ENCODE measurements at regions not wholly inside any gene's neighbourhood (a gene's known extent, or its start where the extent isn't known, plus 50 kb on each side); places are given as distances from the start of the nearest gene placed in this dataset.

DNA sequence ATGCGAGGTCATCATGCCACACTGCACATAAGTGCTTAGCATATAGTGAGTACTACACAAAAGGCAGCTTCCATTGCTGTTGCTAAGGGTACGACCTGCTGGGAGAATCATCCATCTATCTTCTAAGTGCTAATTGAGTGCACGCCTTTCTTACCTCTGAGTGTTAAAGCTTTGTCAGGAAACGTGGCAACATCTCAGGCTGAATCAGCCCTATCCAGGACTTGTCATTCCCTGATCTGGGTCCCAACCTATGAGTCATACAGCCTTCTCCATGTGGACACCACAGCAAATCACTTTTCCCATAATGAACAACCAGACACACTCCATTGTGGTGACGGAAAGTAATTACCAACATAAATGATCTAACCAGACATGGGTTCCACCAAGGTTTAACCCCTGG is 201.1 kb upstream of the MAF start:
- Histone ChIP-seq H3K4me3 (ENCODE audit: low read depth, low read length) (no peak overlapping the region), H3K27me3 (ENCODE audit: control insufficient read depth, insufficient read depth, low read length) (no peaks in the 10 kb centered on the region), H3K36me3 (ENCODE audit: control insufficient read depth, insufficient read depth, low read length) (no peaks in the 10 kb centered on the region)
- DNase-seq (ENCODE audit: low read depth), result no peak
- TF ChIP-seq, protein P1, sequence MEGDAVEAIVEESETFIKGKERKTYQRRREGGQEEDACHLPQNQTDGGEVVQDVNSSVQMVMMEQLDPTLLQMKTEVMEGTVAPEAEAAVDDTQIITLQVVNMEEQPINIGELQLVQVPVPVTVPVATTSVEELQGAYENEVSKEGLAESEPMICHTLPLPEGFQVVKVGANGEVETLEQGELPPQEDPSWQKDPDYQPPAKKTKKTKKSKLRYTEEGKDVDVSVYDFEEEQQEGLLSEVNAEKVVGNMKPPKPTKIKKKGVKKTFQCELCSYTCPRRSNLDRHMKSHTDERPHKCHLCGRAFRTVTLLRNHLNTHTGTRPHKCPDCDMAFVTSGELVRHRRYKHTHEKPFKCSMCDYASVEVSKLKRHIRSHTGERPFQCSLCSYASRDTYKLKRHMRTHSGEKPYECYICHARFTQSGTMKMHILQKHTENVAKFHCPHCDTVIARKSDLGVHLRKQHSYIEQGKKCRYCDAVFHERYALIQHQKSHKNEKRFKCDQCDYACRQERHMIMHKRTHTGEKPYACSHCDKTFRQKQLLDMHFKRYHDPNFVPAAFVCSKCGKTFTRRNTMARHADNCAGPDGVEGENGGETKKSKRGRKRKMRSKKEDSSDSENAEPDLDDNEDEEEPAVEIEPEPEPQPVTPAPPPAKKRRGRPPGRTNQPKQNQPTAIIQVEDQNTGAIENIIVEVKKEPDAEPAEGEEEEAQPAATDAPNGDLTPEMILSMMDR (IDR thresholded peaks at IDR 0.05; ENCODE audit: insufficient read depth, low read depth, low read length), result no peak
- ChIA-PET POLR2A (no interaction called here), CTCF (interaction anchor here (1.1 kb wide), 1 partner anchor 12 kb away, joined by 3 read pairs; no protein-coding TSS in a partner anchor)

DNA sequence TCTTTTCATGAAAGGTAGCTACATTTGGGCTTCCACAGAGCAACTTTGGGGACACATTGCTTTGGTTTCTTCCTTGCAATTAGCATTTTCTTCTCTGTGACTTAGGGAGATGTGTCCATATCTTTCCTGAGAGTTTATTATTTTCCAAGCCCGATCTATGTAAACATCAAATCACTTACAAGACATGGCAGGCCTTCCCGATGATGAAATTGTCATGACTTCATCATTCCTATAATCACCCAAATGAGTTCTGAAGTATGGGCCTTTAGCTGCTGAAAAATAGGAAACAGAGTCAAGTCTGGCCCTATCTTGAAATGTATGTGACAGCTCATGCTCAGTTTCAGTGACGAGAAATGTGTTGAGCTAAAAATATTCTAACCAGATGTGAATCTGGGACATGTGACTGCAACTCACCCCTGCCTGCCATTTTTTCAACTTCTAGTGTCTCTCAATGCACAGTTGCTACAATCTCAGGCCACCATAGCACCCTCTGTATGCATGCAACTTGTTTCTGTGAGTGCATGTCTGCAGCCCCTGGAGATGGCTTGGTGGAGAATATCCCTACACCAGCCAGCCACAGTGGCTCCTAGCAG is 199.6 kb upstream of the MAF start:
- no peak for DNase-seq (ENCODE audit: low read depth)
- POLR2A ChIA-PET, result no interaction called here
- Histone ChIP-seq H3K36me3 (ENCODE audit: control insufficient read depth, insufficient read depth, low read length) (no peaks in the 10 kb centered on the region), H3K27me3 (ENCODE audit: control insufficient read depth, insufficient read depth, low read length) (no peaks in the 10 kb centered on the region), H3K4me3 (ENCODE audit: low read depth, low read length) (no peak overlapping the region)
- CTCF ChIA-PET, result interaction anchor here (1.4 kb wide), 1 partner anchor 8 kb away, joined by 4 read pairs; no protein-coding TSS in a partner anchor
- TF ChIP-seq, protein P1 (IDR thresholded peaks at IDR 0.05; ENCODE audit: insufficient read depth, low read depth, low read length), result no peak

DNA sequence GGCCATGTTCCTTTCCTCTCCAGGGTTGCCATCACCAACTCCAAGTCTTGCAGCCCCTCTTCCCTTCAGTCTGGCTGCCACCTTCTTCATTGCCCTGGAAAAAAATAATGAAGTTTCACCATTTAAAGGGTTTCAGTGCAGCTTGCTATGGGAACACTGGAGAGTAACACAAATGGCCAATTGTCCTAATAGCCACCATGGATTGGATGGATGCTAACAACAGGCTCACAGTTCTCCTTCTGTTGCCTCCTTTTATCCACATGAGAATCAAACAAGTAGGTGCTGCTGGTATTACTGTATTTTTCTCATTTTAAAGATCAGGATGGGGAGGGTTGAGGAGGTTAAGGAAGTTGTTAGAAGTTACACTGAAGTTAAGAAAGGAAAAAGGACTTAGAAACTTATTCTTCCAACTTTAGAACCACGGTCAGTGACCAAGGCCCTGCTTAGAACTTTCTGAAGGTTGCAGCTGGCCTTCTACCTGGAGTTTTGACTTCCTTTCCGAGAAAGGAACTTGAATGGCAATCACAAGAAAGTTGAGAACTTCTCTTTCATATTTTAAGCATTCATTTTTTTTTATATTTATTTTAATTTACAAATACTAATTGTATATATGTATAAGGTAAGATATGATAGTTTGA is 198.0 kb upstream of the MAF start:
- no peaks in the 10 kb centered on the region for H3K27me3 ChIP-seq (ENCODE audit: control insufficient read depth, insufficient read depth, low read length)

GRCh38 chr16:79797486-79797885 is 196.9 kb upstream of the MAF start:
- no peak for DNase-seq (ENCODE audit: low read depth)
- TF ChIP-seq, protein P1 (IDR thresholded peaks at IDR 0.05; ENCODE audit: insufficient read depth, low read depth, low read length), result no peak
- no peaks in the 10 kb centered on the region for H3K27me3 ChIP-seq (ENCODE audit: control insufficient read depth, insufficient read depth, low read length)
- no peak overlapping the region for H3K4me3 ChIP-seq (ENCODE audit: low read depth, low read length)
- no peaks in the 10 kb centered on the region for H3K36me3 ChIP-seq (ENCODE audit: control insufficient read depth, insufficient read depth, low read length)
- ChIA-PET POLR2A (no interaction called here), CTCF (interaction anchor here (0.6 to 1.8 kb wide), 3 partner anchors 11 to 30 kb away, joined by 3 to 5 read pairs (median 4); no protein-coding TSS in a partner anchor)

More for the DNA sequence above, 198.0 kb upstream of the MAF start:
- TF ChIP-seq, protein P1 (IDR thresholded peaks at IDR 0.05; ENCODE audit: insufficient read depth, low read depth, low read length), result no peak
- no peak overlapping the region for H3K4me3 ChIP-seq (ENCODE audit: low read depth, low read length)
- no peaks in the 10 kb centered on the region for H3K36me3 ChIP-seq (ENCODE audit: control insufficient read depth, insufficient read depth, low read length)
- ChIA-PET CTCF (interaction anchor here (1.8 kb wide), 1 partner anchor 9 kb away, joined by 4 read pairs; no protein-coding TSS in a partner anchor), POLR2A (no interaction called here)
- DNase-seq (ENCODE audit: low read depth), result no peak

GRCh38 chr16:79795556-79795955 is 195.0 kb upstream of the MAF start:
- Histone ChIP-seq H3K27me3 (ENCODE audit: control insufficient read depth, insufficient read depth, low read length) (no peaks in the 10 kb centered on the region), H3K4me3 (ENCODE audit: low read depth, low read length) (no peak overlapping the region), H3K36me3 (ENCODE audit: control insufficient read depth, insufficient read depth, low read length) (no peaks in the 10 kb centered on the region)
- TF ChIP-seq, protein P1 (IDR thresholded peaks at IDR 0.05; ENCODE audit: insufficient read depth, low read depth, low read length), result no peak
- ChIA-PET POLR2A (no interaction called here), CTCF (no interaction called here)
- DNase-seq (ENCODE audit: low read depth), result no peak

Data from BJ (cell line).